RWPE1 (cell line): ENCODE measurements at regions not wholly inside any gene's neighbourhood (a gene's known extent, or its start where the extent isn't known, plus 50 kb on each side); places are given as distances from the start of the nearest gene placed in this dataset.

Source experiments
- CTCF ChIA-PET: fragments of 350-600 bp; sonication (Branson Sonifier 250); formaldehyde crosslinking; extraction: SDS; loops from one replicate; lab custom pipeline; 2021; lab: Yijun Ruan, JAX
- POLR2A ChIA-PET: fragments of 400-600 bp; formaldehyde crosslinking; extraction: SDS; loops from one replicate; lab custom pipeline; 2020; ENCODE audit warnings: antibody characterized with exemption; ENCODE audit not compliant: low non-redundant PET; lab: Yijun Ruan, JAX
- DNase-seq: peaks from one replicate; pipeline ENCODE4 v3.0.0; 2012; ENCODE audit warnings: low spot score
- H3K27ac ChIP-seq: fragments of 450-650 bp; 2 replicates; pipeline ENCODE4 v1.5.1; 2017
- CTCF ChIP-seq: fragments of 450-650 bp; conservative IDR thresholded peaks from 2 replicates; pipeline ENCODE4 v1.5.1; 2017; ENCODE audit warnings: low read depth, mild to moderate bottlenecking

- CTCF ChIA-PET = no interaction called here
- DNase-seq = no peak
- TF ChIP-seq CTCF = no peak
- POLR2A ChIA-PET = no interaction called here
- H3K27ac ChIP-seq = no peak overlapping the region
These were observed 194.8 kb downstream of the GRIN2B start for GRCh38 chr12:13786646-13787045.

- no peak for TF ChIP-seq CTCF
- CTCF ChIA-PET = no interaction called here
These were observed 196.9 kb downstream of the GRIN2B start for GRCh38 chr12:13784504-13784903.

GRCh38 chr12:13780453-13780852, 200.9 kb downstream of the GRIN2B start:
- ChIA-PET CTCF (interaction anchor here (0.6 kb wide), 1 partner anchor 127 kb away, joined by 4 read pairs; no protein-coding TSS in a partner anchor), POLR2A (no interaction called here)
- TF ChIP-seq CTCF = no peak
- no peak for DNase-seq
- no peak overlapping the region for H3K27ac ChIP-seq

More at GRCh38 chr12:13784504-13784903, 196.9 kb downstream of the GRIN2B start:
- POLR2A ChIA-PET = no interaction called here
- no peak overlapping the region for H3K27ac ChIP-seq
- DNase-seq = no peak

GRCh38 chr12:13777374-13777773, 204.0 kb downstream of the GRIN2B start:
- H3K27ac ChIP-seq = no peak overlapping the region
- TF ChIP-seq CTCF = no peak
- no peak for DNase-seq
- CTCF ChIA-PET = no interaction called here
- POLR2A ChIA-PET = no interaction called here

GRCh38 chr12:13772264-13772663, 209.1 kb downstream of the GRIN2B start:
- ChIA-PET POLR2A (no interaction called here), CTCF (interaction anchor here (0.7 kb wide), 1 partner anchor 1695 kb away, joined by 3 read pairs; no protein-coding TSS in a partner anchor)
- no peak for DNase-seq
- no peak overlapping the region for H3K27ac ChIP-seq
- no peak for TF ChIP-seq CTCF

- CTCF ChIA-PET = no interaction called here
These were observed 210.8 kb downstream of the GRIN2B start for GRCh38 chr12:13770576-13770975.

More at GRCh38 chr12:13770576-13770975, 210.8 kb downstream of the GRIN2B start:
- DNase-seq = no peak
- no peak for TF ChIP-seq CTCF
- POLR2A ChIA-PET = no interaction called here
- H3K27ac ChIP-seq = no peak overlapping the region
